Keratinocyte (primary cell): ENCODE measurements at regions not wholly inside any gene's neighbourhood (a gene's known extent, or its start where the extent isn't known, plus 50 kb on each side); places are given as distances from the start of the nearest gene placed in this dataset.

Source experiments
- CTCF ChIP-seq, 3 experiments: IDR thresholded peaks in 1 of 3; conservative IDR thresholded peaks in 1 of 3; optimal IDR thresholded peaks in 1 of 3; 2 replicates in 2 of 3; 3 replicates in 1 of 3; pipeline versions ENCODE3 to v1.5.1; 2011; ENCODE audit warnings: low read length in 3 of 3, mild to moderate bottlenecking in 3 of 3, moderate library complexity in 2 of 3, control low read depth in 1 of 3, inconsistent platforms in 1 of 3; ENCODE audit not compliant: insufficient read depth in 2 of 3; ENCODE audit errors: extremely low read depth in 1 of 3
- EZH2 ChIP-seq: IDR thresholded peaks from one replicate; pipeline ENCODE4 v1.6.1; 2012; ENCODE audit warnings: inconsistent platforms, mild to moderate bottlenecking, low read length, moderate library complexity

- no peak for TF ChIP-seq CTCF (optimal IDR thresholded peaks at IDR 0.05 in 1 of 3, IDR thresholded peaks at IDR 0.05 in 1 of 3, conservative IDR thresholded peaks at IDR 0.05 in 1 of 3; ENCODE audit: extremely low read depth in 1 of 3, insufficient read depth in 2 of 3, low read length in 3 of 3)
- no peak for TF ChIP-seq EZH2
Observed at GRCh38 chr1:199836430-199836829, 191.1 kb upstream of the NR5A2 start.
